ENCODE measurements at regions not wholly inside any gene's neighbourhood (a gene's known extent, or its start where the extent isn't known, plus 50 kb on each side); places are given as distances from the start of the nearest gene placed in this dataset.

DNA sequence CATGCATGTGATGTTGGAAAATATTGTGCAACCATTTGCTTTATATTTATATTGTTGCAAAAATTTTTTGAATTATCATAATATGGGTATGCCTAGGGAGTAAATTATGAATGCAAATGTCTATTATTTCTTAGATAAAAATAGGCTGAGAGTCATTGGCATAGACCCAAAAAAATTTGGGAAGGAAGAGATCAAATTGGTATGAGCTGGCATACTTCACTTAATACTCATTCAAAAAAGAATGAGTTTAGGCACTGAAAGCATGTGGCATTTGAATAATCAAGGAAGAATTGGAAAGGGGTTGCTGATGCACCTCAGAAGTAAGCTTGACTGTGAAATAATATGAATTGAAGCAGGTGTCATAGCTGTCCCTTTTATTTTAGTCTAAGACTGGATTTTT is 764.0 kb upstream of the DPPA4 start:
- H2AFZ ChIP-seq (ENCODE audit: low read depth, low read length) = no peak overlapping the region
- TF ChIP-seq, protein P1, sequence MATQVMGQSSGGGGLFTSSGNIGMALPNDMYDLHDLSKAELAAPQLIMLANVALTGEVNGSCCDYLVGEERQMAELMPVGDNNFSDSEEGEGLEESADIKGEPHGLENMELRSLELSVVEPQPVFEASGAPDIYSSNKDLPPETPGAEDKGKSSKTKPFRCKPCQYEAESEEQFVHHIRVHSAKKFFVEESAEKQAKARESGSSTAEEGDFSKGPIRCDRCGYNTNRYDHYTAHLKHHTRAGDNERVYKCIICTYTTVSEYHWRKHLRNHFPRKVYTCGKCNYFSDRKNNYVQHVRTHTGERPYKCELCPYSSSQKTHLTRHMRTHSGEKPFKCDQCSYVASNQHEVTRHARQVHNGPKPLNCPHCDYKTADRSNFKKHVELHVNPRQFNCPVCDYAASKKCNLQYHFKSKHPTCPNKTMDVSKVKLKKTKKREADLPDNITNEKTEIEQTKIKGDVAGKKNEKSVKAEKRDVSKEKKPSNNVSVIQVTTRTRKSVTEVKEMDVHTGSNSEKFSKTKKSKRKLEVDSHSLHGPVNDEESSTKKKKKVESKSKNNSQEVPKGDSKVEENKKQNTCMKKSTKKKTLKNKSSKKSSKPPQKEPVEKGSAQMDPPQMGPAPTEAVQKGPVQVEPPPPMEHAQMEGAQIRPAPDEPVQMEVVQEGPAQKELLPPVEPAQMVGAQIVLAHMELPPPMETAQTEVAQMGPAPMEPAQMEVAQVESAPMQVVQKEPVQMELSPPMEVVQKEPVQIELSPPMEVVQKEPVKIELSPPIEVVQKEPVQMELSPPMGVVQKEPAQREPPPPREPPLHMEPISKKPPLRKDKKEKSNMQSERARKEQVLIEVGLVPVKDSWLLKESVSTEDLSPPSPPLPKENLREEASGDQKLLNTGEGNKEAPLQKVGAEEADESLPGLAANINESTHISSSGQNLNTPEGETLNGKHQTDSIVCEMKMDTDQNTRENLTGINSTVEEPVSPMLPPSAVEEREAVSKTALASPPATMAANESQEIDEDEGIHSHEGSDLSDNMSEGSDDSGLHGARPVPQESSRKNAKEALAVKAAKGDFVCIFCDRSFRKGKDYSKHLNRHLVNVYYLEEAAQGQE (IDR thresholded peaks at IDR 0.05; ENCODE audit: borderline replicate concordance) = no peak
- no peak for TF ChIP-seq EZH2 (IDR thresholded peaks at IDR 0.05; ENCODE audit: borderline replicate concordance, insufficient read depth, low read length, poor library complexity, severe bottlenecking)
- TF ChIP-seq, protein P2, sequence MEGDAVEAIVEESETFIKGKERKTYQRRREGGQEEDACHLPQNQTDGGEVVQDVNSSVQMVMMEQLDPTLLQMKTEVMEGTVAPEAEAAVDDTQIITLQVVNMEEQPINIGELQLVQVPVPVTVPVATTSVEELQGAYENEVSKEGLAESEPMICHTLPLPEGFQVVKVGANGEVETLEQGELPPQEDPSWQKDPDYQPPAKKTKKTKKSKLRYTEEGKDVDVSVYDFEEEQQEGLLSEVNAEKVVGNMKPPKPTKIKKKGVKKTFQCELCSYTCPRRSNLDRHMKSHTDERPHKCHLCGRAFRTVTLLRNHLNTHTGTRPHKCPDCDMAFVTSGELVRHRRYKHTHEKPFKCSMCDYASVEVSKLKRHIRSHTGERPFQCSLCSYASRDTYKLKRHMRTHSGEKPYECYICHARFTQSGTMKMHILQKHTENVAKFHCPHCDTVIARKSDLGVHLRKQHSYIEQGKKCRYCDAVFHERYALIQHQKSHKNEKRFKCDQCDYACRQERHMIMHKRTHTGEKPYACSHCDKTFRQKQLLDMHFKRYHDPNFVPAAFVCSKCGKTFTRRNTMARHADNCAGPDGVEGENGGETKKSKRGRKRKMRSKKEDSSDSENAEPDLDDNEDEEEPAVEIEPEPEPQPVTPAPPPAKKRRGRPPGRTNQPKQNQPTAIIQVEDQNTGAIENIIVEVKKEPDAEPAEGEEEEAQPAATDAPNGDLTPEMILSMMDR (IDR thresholded peaks at IDR 0.05; ENCODE audit: poor library complexity, severe bottlenecking) = no peak
- TF ChIP-seq RAD21 (conservative IDR thresholded peaks at IDR 0.05) = no peak
- TF ChIP-seq EP300 (conservative IDR thresholded peaks at IDR 0.05; ENCODE audit: poor library complexity, severe bottlenecking) = no peak
- no peak for TF ChIP-seq POLR2AphosphoS5 (IDR thresholded peaks at IDR 0.05)
- no peak for TF ChIP-seq TAF1 (IDR thresholded peaks at IDR 0.05; ENCODE audit: low read depth)
- no peak for TF ChIP-seq MXI1 (conservative IDR thresholded peaks at IDR 0.05; ENCODE audit: poor library complexity, severe bottlenecking)
- no peak for TF ChIP-seq SMC3 (conservative IDR thresholded peaks at IDR 0.05; ENCODE audit: poor library complexity)
- H3K4me3 ChIP-seq (ENCODE audit: low read length) = no peak overlapping the region

DNA sequence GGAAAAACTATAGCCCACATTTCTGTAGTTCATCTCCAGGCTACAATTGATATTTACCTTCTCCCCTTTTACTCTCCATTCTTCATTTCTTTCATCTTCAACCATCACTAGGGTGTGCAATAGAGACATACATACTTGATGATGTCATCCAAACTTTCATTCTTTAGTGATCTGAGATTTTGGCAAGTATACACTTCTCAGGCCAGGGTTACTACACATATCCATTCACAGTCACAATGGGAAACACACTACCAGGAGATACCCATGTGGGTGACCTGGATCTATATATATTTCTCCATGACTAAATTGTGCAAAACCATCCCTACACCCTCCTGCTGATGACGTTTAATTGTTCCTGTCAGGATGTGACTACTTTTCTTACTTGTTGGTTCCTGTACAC is 769.5 kb upstream of the DPPA4 start:
- no peaks in the 10 kb centered on the region for H3K27me3 ChIP-seq (ENCODE audit: insufficient read depth, low read depth, low read length)
- H2AFZ ChIP-seq (ENCODE audit: low read depth, low read length) = no peak overlapping the region
- H3K4me2 ChIP-seq (ENCODE audit: low read length) = no peak overlapping the region
- no peaks in the 10 kb centered on the region for H3K79me2 ChIP-seq (replicated peaks; ENCODE audit: insufficient read depth, low read length)
- TF ChIP-seq, protein P1 (IDR thresholded peaks at IDR 0.05; ENCODE audit: borderline replicate concordance) = no peak
- TF ChIP-seq EZH2 (IDR thresholded peaks at IDR 0.05; ENCODE audit: borderline replicate concordance, insufficient read depth, low read length, poor library complexity, severe bottlenecking) = no peak
- TF ChIP-seq, protein P2 (IDR thresholded peaks at IDR 0.05; ENCODE audit: poor library complexity, severe bottlenecking) = no peak
- TF ChIP-seq TAF1 (IDR thresholded peaks at IDR 0.05; ENCODE audit: low read depth) = no peak
- TF ChIP-seq MXI1 (conservative IDR thresholded peaks at IDR 0.05; ENCODE audit: poor library complexity, severe bottlenecking) = no peak
- H3K9me2 ChIP-seq (ENCODE audit: insufficient read depth, low read length) = no peaks in the 10 kb centered on the region
- no peak overlapping the region for H3K4me3 ChIP-seq (ENCODE audit: low read length)
- no peak overlapping the region for H3K27ac ChIP-seq (ENCODE audit: low read length)
- no peaks in the 10 kb centered on the region for H3F3A ChIP-seq (ENCODE audit: insufficient read depth, low read length, poor library complexity, severe bottlenecking)
- no peaks in the 10 kb centered on the region for H3K36me3 ChIP-seq (ENCODE audit: insufficient read depth, low read length)
- no peaks in the 10 kb centered on the region for H4K20me1 ChIP-seq (ENCODE audit: insufficient read depth)
- H3K9me3 ChIP-seq (ENCODE audit: low read length) = no peaks in the 10 kb centered on the region
- no peak overlapping the region for H3K9ac ChIP-seq (ENCODE audit: low read length)

More for the DNA sequence above, 764.0 kb upstream of the DPPA4 start:
- no peaks in the 10 kb centered on the region for H3K79me2 ChIP-seq (replicated peaks; ENCODE audit: insufficient read depth, low read length)
- no peaks in the 10 kb centered on the region for H3K27me3 ChIP-seq (ENCODE audit: insufficient read depth, low read depth, low read length)
- H3K9me2 ChIP-seq (ENCODE audit: insufficient read depth, low read length) = no peaks in the 10 kb centered on the region
- no peaks in the 10 kb centered on the region for H4K20me1 ChIP-seq (ENCODE audit: insufficient read depth)
- no peak overlapping the region for H3K27ac ChIP-seq (ENCODE audit: low read length)
- no peak overlapping the region for H3K9ac ChIP-seq (ENCODE audit: low read length)
- no peak overlapping the region for H3K4me2 ChIP-seq (ENCODE audit: low read length)
- H3F3A ChIP-seq (ENCODE audit: insufficient read depth, low read length, poor library complexity, severe bottlenecking) = no peaks in the 10 kb centered on the region
- H3K36me3 ChIP-seq (ENCODE audit: insufficient read depth, low read length) = no peaks in the 10 kb centered on the region
- no peaks in the 10 kb centered on the region for H3K9me3 ChIP-seq (ENCODE audit: low read length)
